Ovary (tissue), 3 donors: ENCODE measurements at regions not wholly inside any gene's neighbourhood (a gene's known extent, or its start where the extent isn't known, plus 50 kb on each side); places are given as distances from the start of the nearest gene placed in this dataset.

Source experiments
- CTCF ChIP-seq, 3 donors: fragments of 450-650 bp in 2 of 3; fragments of 200-600 bp in 1 of 3; IDR thresholded peaks; one replicate each; pipeline versions ENCODE4 v1.5.1 to v1.8.0; 2016 to 2022; ENCODE audit warnings: antibody characterized with exemption in 3 of 3, mild to moderate bottlenecking in 1 of 3
- EP300 ChIP-seq: sonication (generic); formaldehyde crosslinking; IDR thresholded peaks from one replicate; pipeline ENCODE4 v1.6.1; 2017; ENCODE audit warnings: antibody characterized with exemption
- donor health status: DM: no; HTN: no; CAD: no.

GRCh38 chr11:28833670-28834069 lies 725.5 kb downstream of the METTL15 start:
- no peak for TF ChIP-seq CTCF (IDR thresholded peaks at IDR 0.05)
- TF ChIP-seq EP300, result no peak
